Ishikawa (cell line): ENCODE measurements at regions not wholly inside any gene's neighbourhood (a gene's known extent, or its start where the extent isn't known, plus 50 kb on each side); places are given as distances from the start of the nearest gene placed in this dataset.

Experiments used
- CEBPB ChIP-seq: IDR thresholded peaks from 2 replicates; pipeline ENCODE4 v1.6.1; 2012
- CREB1 ChIP-seq: IDR thresholded peaks from 2 replicates; pipeline ENCODE4 v1.6.1; 2012; ENCODE audit warnings: low read depth
- EGR1 ChIP-seq: IDR thresholded peaks from 2 replicates; pipeline ENCODE4 v1.6.1; 2012
- EP300 ChIP-seq: IDR thresholded peaks from 2 replicates; pipeline ENCODE4 v1.6.1; 2012; ENCODE audit warnings: borderline replicate concordance
- FOXM1 ChIP-seq: IDR thresholded peaks from 2 replicates; pipeline ENCODE4 v1.6.1; 2012; ENCODE audit warnings: low read depth, borderline replicate concordance
- NFIC ChIP-seq: IDR thresholded peaks from 2 replicates; pipeline ENCODE4 v1.6.1; 2012
- TAF1 ChIP-seq: IDR thresholded peaks from 2 replicates; pipeline ENCODE4 v1.6.1; 2012; ENCODE audit warnings: low read depth, mild to moderate bottlenecking
- TCF12 ChIP-seq: IDR thresholded peaks from 2 replicates; pipeline ENCODE4 v1.6.1; 2012; ENCODE audit warnings: low read depth
- TEAD4 ChIP-seq: IDR thresholded peaks from 2 replicates; pipeline ENCODE4 v1.6.1; 2012
- YY1 ChIP-seq: IDR thresholded peaks from 2 replicates; pipeline ENCODE4 v1.6.1; 2012; ENCODE audit warnings: low read depth
- ZBTB7A ChIP-seq: IDR thresholded peaks from 2 replicates; pipeline ENCODE4 v1.6.1; 2012; ENCODE audit warnings: low read depth
- TF ChIP-seq, protein P1 (sequence below): IDR thresholded peaks from 2 replicates; pipeline ENCODE4 v1.6.1; 2012; ENCODE audit warnings: low read depth, mild to moderate bottlenecking
- TF ChIP-seq, protein P2 (sequence below): IDR thresholded peaks from 2 replicates; pipeline ENCODE4 v1.6.1; 2012

DNA sequence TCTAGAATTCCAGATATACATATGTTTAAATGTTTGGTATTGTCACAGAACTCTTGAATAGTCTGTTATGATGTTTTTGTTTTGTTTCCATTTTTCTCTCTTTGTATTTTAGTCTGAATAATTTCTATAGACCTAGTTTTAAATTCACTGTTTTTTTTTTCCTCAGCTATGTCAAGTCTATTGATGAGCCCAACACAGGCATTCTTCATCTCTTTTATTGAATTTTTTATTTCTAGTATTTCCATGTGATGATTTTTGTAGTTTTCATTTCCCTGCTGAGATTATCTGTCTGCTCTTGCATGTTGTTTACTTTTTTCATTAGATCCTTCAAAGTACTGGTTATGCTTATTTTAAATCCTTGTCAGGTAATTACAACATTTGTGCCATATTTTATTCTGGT, 254.7 kb downstream of the C1D start:
- TF ChIP-seq CREB1 = no peak
- no peak for TF ChIP-seq TCF12
- TF ChIP-seq TAF1 = no peak
- TF ChIP-seq EP300 = no peak
- TF ChIP-seq, protein P1, sequence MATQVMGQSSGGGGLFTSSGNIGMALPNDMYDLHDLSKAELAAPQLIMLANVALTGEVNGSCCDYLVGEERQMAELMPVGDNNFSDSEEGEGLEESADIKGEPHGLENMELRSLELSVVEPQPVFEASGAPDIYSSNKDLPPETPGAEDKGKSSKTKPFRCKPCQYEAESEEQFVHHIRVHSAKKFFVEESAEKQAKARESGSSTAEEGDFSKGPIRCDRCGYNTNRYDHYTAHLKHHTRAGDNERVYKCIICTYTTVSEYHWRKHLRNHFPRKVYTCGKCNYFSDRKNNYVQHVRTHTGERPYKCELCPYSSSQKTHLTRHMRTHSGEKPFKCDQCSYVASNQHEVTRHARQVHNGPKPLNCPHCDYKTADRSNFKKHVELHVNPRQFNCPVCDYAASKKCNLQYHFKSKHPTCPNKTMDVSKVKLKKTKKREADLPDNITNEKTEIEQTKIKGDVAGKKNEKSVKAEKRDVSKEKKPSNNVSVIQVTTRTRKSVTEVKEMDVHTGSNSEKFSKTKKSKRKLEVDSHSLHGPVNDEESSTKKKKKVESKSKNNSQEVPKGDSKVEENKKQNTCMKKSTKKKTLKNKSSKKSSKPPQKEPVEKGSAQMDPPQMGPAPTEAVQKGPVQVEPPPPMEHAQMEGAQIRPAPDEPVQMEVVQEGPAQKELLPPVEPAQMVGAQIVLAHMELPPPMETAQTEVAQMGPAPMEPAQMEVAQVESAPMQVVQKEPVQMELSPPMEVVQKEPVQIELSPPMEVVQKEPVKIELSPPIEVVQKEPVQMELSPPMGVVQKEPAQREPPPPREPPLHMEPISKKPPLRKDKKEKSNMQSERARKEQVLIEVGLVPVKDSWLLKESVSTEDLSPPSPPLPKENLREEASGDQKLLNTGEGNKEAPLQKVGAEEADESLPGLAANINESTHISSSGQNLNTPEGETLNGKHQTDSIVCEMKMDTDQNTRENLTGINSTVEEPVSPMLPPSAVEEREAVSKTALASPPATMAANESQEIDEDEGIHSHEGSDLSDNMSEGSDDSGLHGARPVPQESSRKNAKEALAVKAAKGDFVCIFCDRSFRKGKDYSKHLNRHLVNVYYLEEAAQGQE = no peak
- no peak for TF ChIP-seq TEAD4
- TF ChIP-seq CEBPB = no peak
- TF ChIP-seq, protein P2, sequence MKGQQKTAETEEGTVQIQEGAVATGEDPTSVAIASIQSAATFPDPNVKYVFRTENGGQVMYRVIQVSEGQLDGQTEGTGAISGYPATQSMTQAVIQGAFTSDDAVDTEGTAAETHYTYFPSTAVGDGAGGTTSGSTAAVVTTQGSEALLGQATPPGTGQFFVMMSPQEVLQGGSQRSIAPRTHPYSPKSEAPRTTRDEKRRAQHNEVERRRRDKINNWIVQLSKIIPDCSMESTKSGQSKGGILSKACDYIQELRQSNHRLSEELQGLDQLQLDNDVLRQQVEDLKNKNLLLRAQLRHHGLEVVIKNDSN = no peak
- no peak for TF ChIP-seq ZBTB7A

DNA sequence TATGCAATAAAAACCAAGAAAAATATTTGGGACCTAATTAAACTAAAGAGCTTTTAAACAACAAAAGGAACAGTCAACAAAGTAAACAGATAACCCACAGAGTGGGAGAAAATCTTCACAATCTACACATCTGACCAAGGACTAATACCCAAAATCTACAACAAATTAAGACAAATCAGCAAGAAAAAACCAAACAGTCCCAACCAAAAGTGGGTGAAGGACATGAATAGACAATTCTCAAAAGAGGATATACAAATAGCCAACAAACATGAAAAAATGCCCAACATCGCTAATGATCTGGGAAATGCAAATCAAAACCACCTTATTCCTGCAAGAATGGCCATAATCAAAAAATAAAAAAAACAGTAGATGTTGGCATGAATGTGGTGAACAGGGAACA, 250.1 kb downstream of the C1D start:
- TF ChIP-seq, protein P2 = no peak
- TF ChIP-seq NFIC (no peak), EGR1 (no peak), CREB1 (no peak), YY1 (no peak), ZBTB7A (no peak), CEBPB (no peak), EP300 (no peak), TAF1 (no peak), TEAD4 (no peak)
- TF ChIP-seq, protein P1 = no peak

DNA sequence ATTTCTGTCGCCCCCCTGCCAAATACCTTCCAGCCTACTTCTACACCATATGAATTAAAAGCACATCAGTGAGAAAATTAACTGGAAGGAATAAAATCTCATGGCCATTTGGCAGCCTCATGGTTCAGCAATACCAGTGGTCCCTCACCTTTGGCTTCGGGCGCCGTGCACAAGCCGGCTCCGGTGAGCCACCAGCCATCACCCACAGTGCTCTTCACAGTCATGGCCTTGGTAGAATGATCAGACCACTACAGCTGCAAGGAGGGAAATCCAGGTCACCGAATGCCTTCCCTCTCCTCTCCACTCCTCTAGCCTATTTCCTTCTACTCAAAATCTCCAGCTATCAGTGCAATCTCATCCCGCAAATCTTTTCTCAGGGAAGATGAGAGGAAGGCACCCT, 239.1 kb downstream of the C1D start:
- no peak for TF ChIP-seq TCF12
- TF ChIP-seq ZBTB7A = no peak
- no peak for TF ChIP-seq TAF1
- no peak for TF ChIP-seq CREB1
- no peak for TF ChIP-seq EGR1
- no peak for TF ChIP-seq NFIC

DNA sequence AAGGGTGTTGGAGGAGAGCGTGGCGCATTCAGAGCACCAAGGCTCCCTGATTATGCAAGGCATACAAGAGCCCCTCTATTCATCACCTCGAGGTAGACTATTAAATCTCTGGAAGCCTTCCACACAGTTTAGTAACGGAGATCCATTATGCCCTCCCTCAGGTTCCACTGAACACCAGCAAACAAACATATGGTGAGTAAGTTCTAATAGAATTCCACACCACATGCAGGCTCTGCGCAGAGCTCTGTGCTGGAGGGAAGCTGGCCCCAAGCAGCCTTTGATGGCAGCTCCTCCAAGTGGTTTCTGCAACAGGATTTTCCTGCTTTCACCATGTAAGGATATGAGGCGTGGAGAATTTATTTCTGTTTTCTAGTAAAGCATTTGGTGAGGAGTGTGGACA, 238.6 kb downstream of the C1D start:
- TF ChIP-seq TEAD4 = no peak
- no peak for TF ChIP-seq YY1
- no peak for TF ChIP-seq ZBTB7A
- TF ChIP-seq NFIC = no peak
- no peak for TF ChIP-seq CREB1
- no peak for TF ChIP-seq TCF12
- no peak for TF ChIP-seq CEBPB
- TF ChIP-seq FOXM1 = no peak
- TF ChIP-seq, protein P1 = no peak
- TF ChIP-seq, protein P2 = no peak
- no peak for TF ChIP-seq EGR1

DNA sequence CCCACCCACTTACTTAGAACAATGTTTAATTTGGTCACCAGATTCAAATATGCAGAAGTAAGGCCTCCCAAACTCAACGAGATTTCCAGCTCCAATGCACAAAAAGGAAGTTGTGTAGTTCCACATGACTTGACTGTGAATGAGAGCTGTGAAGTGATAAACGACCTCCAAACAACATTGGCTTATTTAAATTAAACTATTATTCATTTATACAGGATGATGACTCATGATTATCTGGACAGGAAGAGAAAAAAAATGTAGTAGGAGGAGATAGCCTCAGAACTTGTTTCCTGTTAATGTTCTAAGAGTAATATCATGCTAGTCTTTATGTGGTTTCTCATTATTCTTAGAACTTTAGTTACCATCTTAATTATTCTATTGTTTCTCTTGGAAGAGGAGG, 237.3 kb downstream of the C1D start:
- TF ChIP-seq TCF12 = peak; percentile 28; the same call in 1 of the 2 replicates
- TF ChIP-seq ZBTB7A = no peak
- TF ChIP-seq NFIC = no peak; the same call in none of the 2 replicates
- TF ChIP-seq EP300 = peak; percentile 68; the same call in 1 of the 2 replicates
- TF ChIP-seq FOXM1 = peak; percentile 62; the same call in 1 of the 2 replicates
